ENCODE measurements at regions not wholly inside any gene's neighbourhood (a gene's known extent, or its start where the extent isn't known, plus 50 kb on each side); places are given as distances from the start of the nearest gene placed in this dataset.

- no peak for TF ChIP-seq POLR2A (IDR thresholded peaks at IDR 0.05)
- TF ChIP-seq CTCF (IDR thresholded peaks at IDR 0.05): no peak
- TF ChIP-seq POLR2AphosphoS5 (IDR thresholded peaks at IDR 0.05): no peak
These were observed 182.5 kb upstream of the OBI1 start for GRCh38 chr13:78841358-78841963.

All from transverse colon (tissue), 4 donors.